K562 (cell line): ENCODE measurements at regions not wholly inside any gene's neighbourhood (a gene's known extent, or its start where the extent isn't known, plus 50 kb on each side); places are given as distances from the start of the nearest gene placed in this dataset.

Experiments used
- ATAC-seq: fragments of 200-7000 bp; cut with Tn5 transposase; 3 replicates; pipeline ENCODE4 v1.9.1; 2020; ENCODE audit warnings: moderate library complexity
- BruUV-seq: library from RNA; stranded (reverse); fragments of 400-500 nt; replicated peaks from 2 replicates; lab custom pipeline; 2021; lab: Mats Ljungman, UMichigan
- CTCF ChIA-PET: fragments of 300-600 bp; formaldehyde crosslinking; extraction: SDS; loops from one replicate; lab custom pipeline; 2021; ENCODE audit warnings: low intra/inter-chr PET ratio; lab: Yijun Ruan, JAX
- POLR2A ChIA-PET: fragments of 300-600, 350-650 bp; sonication (Branson Sonifier 250); formaldehyde crosslinking; extraction: SDS; loops from one replicate; lab custom pipeline; 2021; ENCODE audit warnings: antibody characterized with exemption, inconsistent platforms; lab: Yijun Ruan, JAX
- DNase-seq, 4 experiments: peaks; one replicate each; pipeline versions ENCODE4 v3.0.0 to v3.0.0-alpha.2; 2011 to 2018; ENCODE audit warnings: low spot score in 3 of 4, mixed read lengths in 3 of 4; ENCODE audit errors: extremely low read depth in 1 of 4
- FAIRE-seq: peaks from 2 replicates; lab custom pipeline; 2011; peaks lifted over from hg19 to GRCh38; lab: Jason Lieb, UNC
- H2AFZ ChIP-seq: 2 replicates; pipeline ENCODE4 v1.6.0; 2011; ENCODE audit warnings: low read depth, low read length, control low read depth, inconsistent platforms
- H3K27ac ChIP-seq: fragments of 200-600 bp; 3 replicates; pipeline ENCODE4 v1.8.0; 2011; ENCODE audit warnings: low read depth, mild to moderate bottlenecking, control low read depth, inconsistent platforms, low read length, moderate library complexity, mixed read lengths; ENCODE audit errors: extremely low read depth
- H3K27me3 ChIP-seq, 2 experiments: fragments of 300-600 bp in 1 of 2; 2 replicates in 1 of 2; 3 replicates in 1 of 2; pipeline versions ENCODE4 v1.6.0 to v1.8.0; 2011; ENCODE audit warnings: inconsistent platforms in 2 of 2, low read length in 2 of 2, mild to moderate bottlenecking in 1 of 2, mixed read lengths in 1 of 2, moderate library complexity in 1 of 2; ENCODE audit not compliant: control insufficient read depth in 2 of 2, insufficient read depth in 2 of 2
- H3K36me3 ChIP-seq: fragments of 300-600 bp; 3 replicates; pipeline ENCODE4 v1.8.0; 2011; ENCODE audit warnings: mild to moderate bottlenecking, low read length, inconsistent platforms; ENCODE audit not compliant: control insufficient read depth, insufficient read depth
- H3K4me1 ChIP-seq, 2 experiments: fragments of 200-600 bp in 1 of 2; replicated peaks in 1 of 2; 2 replicates in 1 of 2; 3 replicates in 1 of 2; pipeline versions ENCODE4 v1.5.1 to v1.8.0; 2011; ENCODE audit warnings: inconsistent platforms in 2 of 2, low read length in 2 of 2, mild to moderate bottlenecking in 1 of 2, mixed read lengths in 1 of 2, moderate library complexity in 1 of 2; ENCODE audit not compliant: control insufficient read depth in 2 of 2, insufficient read depth in 2 of 2
- H3K4me2 ChIP-seq: 2 replicates; pipeline ENCODE4 v1.6.1; 2011; ENCODE audit warnings: low read length, control low read depth, inconsistent platforms, mixed read lengths; ENCODE audit not compliant: insufficient read depth
- H3K4me3 ChIP-seq: fragments of 200-600 bp; sonication (generic), shearing (Covaris generic); 2 replicates; pipeline ENCODE4 v1.5.1; 2016; ENCODE audit warnings: control low read depth, inconsistent platforms
- H3K79me2 ChIP-seq: fragments of 200-600 bp; 3 replicates; pipeline ENCODE4 v1.8.0; 2011; ENCODE audit warnings: low read length, inconsistent platforms; ENCODE audit not compliant: control insufficient read depth, insufficient read depth
- H3K9ac ChIP-seq, 2 experiments: 2 replicates each; pipeline versions ENCODE4 v1.6.0 to v1.6.1; 2011; ENCODE audit warnings: low read depth in 2 of 2, low read length in 2 of 2, control low read depth in 1 of 2, inconsistent platforms in 1 of 2, mild to moderate bottlenecking in 1 of 2, mixed read lengths in 1 of 2; ENCODE audit not compliant: insufficient read depth in 1 of 2
- H3K9me1 ChIP-seq: one replicate; pipeline ENCODE4 v1.6.0; 2011; ENCODE audit warnings: inconsistent platforms, mild to moderate bottlenecking, low read length, moderate library complexity; ENCODE audit not compliant: control insufficient read depth, insufficient read depth
- H3K9me3 ChIP-seq: replicated peaks from 2 replicates; pipeline ENCODE4 v1.5.1; 2011; ENCODE audit warnings: low read depth, low read length, inconsistent platforms; ENCODE audit not compliant: control insufficient read depth, insufficient read depth
- H4K20me1 ChIP-seq: replicated peaks from 2 replicates; pipeline ENCODE4 v1.6.1; 2011; ENCODE audit warnings: low read length, inconsistent platforms, mixed read lengths; ENCODE audit not compliant: control insufficient read depth, insufficient read depth
- ARID2 ChIP-seq: fragments of 450-650 bp; IDR thresholded peaks from 2 replicates; pipeline ENCODE4 v1.6.1; 2017; ENCODE audit warnings: antibody characterized with exemption, mild to moderate bottlenecking
- CC2D1A ChIP-seq: fragments of 450-650 bp; IDR thresholded peaks from 2 replicates; pipeline ENCODE4 v1.6.1; 2017; ENCODE audit warnings: mild to moderate bottlenecking
- CCNT2 ChIP-seq: IDR thresholded peaks from 2 replicates; pipeline ENCODE4 v1.6.1; 2011; ENCODE audit warnings: borderline replicate concordance, low read depth, mild to moderate bottlenecking, moderate library complexity, mixed read lengths, low read length; ENCODE audit not compliant: insufficient read length; ENCODE audit errors: extremely low read depth
- FIP1L1 ChIP-seq: fragments of 200-400 bp; formaldehyde crosslinking; IDR thresholded peaks from 2 replicates; pipeline ENCODE4 v1.6.1; 2018; ENCODE audit warnings: mild to moderate bottlenecking, low read depth, low read length; ENCODE audit not compliant: poor library complexity, severe bottlenecking
- FOXK2 ChIP-seq, 2 experiments: fragments of 450-650 bp; IDR thresholded peaks in 1 of 2; conservative IDR thresholded peaks in 1 of 2; 2 replicates each; pipeline ENCODE4 v1.6.1; 2016; ENCODE audit warnings: low read depth in 2 of 2, mild to moderate bottlenecking in 1 of 2
- GATA2 ChIP-seq: sonication (generic); formaldehyde crosslinking; IDR thresholded peaks from 2 replicates; pipeline ENCODE4 v1.4.0; 2020; ENCODE audit warnings: mild to moderate bottlenecking, missing genetic modification reagents
- HOMEZ ChIP-seq: fragments of 250-450 bp; sonication (Bioruptor Pico); IDR thresholded peaks from 2 replicates; pipeline ENCODE4 v1.4.0; 2020; ENCODE audit warnings: mild to moderate bottlenecking, moderate library complexity
- HSF4 ChIP-seq: fragments of 250-450 bp; sonication (Bioruptor Pico); IDR thresholded peaks from 2 replicates; pipeline ENCODE4 v2.1.2; 2022; ENCODE audit warnings: mild to moderate bottlenecking, moderate library complexity, borderline replicate concordance
- NONO ChIP-seq, 2 experiments: fragments of 200-400 bp in 1 of 2; fragments of 450-650 bp in 1 of 2; formaldehyde crosslinking in 1 of 2; IDR thresholded peaks; 2 replicates each; pipeline ENCODE4 v1.6.1; 2017; ENCODE audit warnings: low read depth in 2 of 2, mild to moderate bottlenecking in 2 of 2, moderate library complexity in 2 of 2, low read length in 1 of 2
- PHF8 ChIP-seq: fragments of 200-600 bp; sonication (generic); IDR thresholded peaks from 2 replicates; pipeline ENCODE4 v1.6.1; 2012; ENCODE audit warnings: mixed run types, mild to moderate bottlenecking, inconsistent platforms, low read length, moderate library complexity, borderline replicate concordance
- SAP30 ChIP-seq: fragments of 200-600 bp; sonication (generic); IDR thresholded peaks from 2 replicates; pipeline ENCODE4 v1.6.1; 2012; ENCODE audit warnings: borderline replicate concordance, low read depth, mild to moderate bottlenecking, moderate library complexity, low read length, control low read depth, inconsistent platforms; ENCODE audit not compliant: insufficient read depth, poor library complexity, severe bottlenecking
- SREBF1 ChIP-seq: fragments of 150-350 bp; IDR thresholded peaks from 2 replicates; pipeline ENCODE4 v1.6.1; 2014; ENCODE audit warnings: antibody characterized with exemption, low read depth, low read length, borderline replicate concordance
- STAG1 ChIP-seq: sonication (generic); formaldehyde crosslinking; IDR thresholded peaks from 2 replicates; pipeline ENCODE4 v1.5.0; 2020; ENCODE audit warnings: missing genetic modification reagents, borderline replicate concordance
- TGIF2 ChIP-seq: sonication (generic); formaldehyde crosslinking; IDR thresholded peaks from 2 replicates; pipeline ENCODE4 v1.8.1; 2022; ENCODE audit warnings: mild to moderate bottlenecking, missing genetic modification reagents, moderate library complexity
- ZC3H11A ChIP-seq: IDR thresholded peaks from 2 replicates; pipeline ENCODE4 v1.6.1; 2012; ENCODE audit warnings: low read depth, low read length, improper control_type of control experiment
- WGBS: fragments of 100-300 bp; shearing (Covaris generic); methylation state at CpG from one replicate; pipeline ENCODE4 v1.1.6; 2016; ENCODE audit warnings: low coverage, mixed read lengths; ENCODE audit not compliant: insufficient coverage; ENCODE audit errors: missing lambda C conversion rate; 5-methylcytosine and 5-hydroxymethylcytosine counted together
- in situ Hi-C: fragments of 300-500 bp; cut with MboI; formaldehyde crosslinking; loops from 4 replicates; pipeline ENCODE4 v1.15.0; 2018; ENCODE audit warnings: inconsistent platforms, mixed read lengths
- intact Hi-C: fragments of 100-400 bp; cut with micrococcal nuclease; formaldehyde crosslinking; loops from 2 replicates; pipeline ENCODE4 v1.14.2; 2022
- TF ChIP-seq, protein P1 (sequence below): sonication (generic); formaldehyde crosslinking; IDR thresholded peaks from 2 replicates; pipeline ENCODE4 v1.8.0; 2022; ENCODE audit warnings: mild to moderate bottlenecking, missing genetic modification reagents, borderline replicate concordance
- TF ChIP-seq, protein P2 (sequence below), 2 experiments: fragments of 450-650 bp; IDR thresholded peaks; 2 replicates each; pipeline ENCODE4 v1.6.1; 2016

DNA sequence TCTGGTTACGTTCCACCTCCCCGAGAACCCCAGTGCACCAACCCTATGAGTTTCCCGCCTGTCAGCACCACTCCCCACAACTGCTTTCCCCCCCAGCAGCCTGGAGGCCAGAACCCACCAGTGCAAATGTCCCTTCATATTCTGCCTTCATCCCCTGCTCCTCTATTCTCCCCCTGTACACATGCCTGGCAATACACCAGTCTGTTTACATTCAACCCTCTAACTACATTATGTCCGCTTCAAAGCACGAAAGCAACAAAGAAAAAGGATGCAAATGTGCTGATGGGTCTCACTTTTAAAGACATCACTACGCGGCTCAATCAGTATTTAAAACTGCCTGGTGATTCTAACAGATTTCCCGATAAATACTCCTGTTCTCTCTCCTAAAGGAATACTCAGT lies 126.7 kb upstream of the SORBS2 start (continued):
- TF ChIP-seq CCNT2 = no peak

DNA sequence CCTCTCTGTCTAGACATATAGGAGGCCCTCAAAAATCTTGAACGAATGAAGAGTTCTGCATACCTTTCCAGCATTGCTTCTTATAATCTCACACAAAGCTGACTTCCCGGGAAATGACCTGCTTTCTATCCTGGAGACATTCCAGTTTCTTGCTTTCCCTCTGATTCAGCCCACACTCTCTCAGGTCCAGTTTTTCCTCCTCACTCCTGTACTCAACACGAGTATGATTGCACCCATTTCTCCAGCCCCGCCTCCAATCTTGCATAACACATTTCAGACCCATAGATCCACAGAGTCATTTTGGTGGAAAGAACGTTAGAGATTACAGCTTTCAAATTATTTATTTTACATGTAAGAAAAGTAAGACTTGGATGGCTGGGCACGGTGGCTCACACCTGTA lies 127.5 kb upstream of the TLR3 start:
- no peaks in the 10 kb centered on the region for H4K20me1 ChIP-seq
- in situ Hi-C loops (no loop called here), intact Hi-C loops (no loop called here)
- no peak for FAIRE-seq
- no peak for ATAC-seq
- no peaks in the 10 kb centered on the region for H3K36me3 ChIP-seq
- H3K4me1 ChIP-seq = no peaks in the 10 kb centered on the region
- no peaks in the 10 kb centered on the region for H3K9me1 ChIP-seq
- peaks cover 0 to 11% of the 10 kb centered on the region in 2 experiments; a peak in 2 of 5 replicates for H3K27me3 ChIP-seq
- H3K9ac ChIP-seq = no peak overlapping the region
- no peak overlapping the region for H3K4me3 ChIP-seq
- H3K27ac ChIP-seq = no peak overlapping the region
- WGBS = 0% methylated on average over 6 of the region's 6 CpGs
- H3K79me2 ChIP-seq = no peaks in the 10 kb centered on the region
- ChIA-PET POLR2A (no interaction called here), CTCF (no interaction called here)
- H3K4me2 ChIP-seq = no peak overlapping the region
- no TSS peak for BruUV-seq
- no peaks in the 10 kb centered on the region for H3K9me3 ChIP-seq
- no peak overlapping the region for H2AFZ ChIP-seq
- no peak for DNase-seq
- TF ChIP-seq STAG1 (CRISPR knock-in tag) (no peak), FOXK2 (conservative IDR thresholded peaks at IDR 0.05 in 1 of 2, IDR thresholded peaks at IDR 0.05 in 1 of 2; ENCODE audit: low read depth in 2 of 2) (no peak), ZC3H11A (no peak), FIP1L1 (no peak), ARID2 (no peak), NONO (IDR thresholded peaks at IDR 0.05; ENCODE audit: low read depth in 2 of 2, low read length in 1 of 2) (no peak), HSF4 (CRISPR knock-in tag) (no peak), GATA2 (CRISPR knock-in tag) (no peak), SAP30 (no peak), HOMEZ (CRISPR knock-in tag) (no peak), SREBF1 (no peak), CC2D1A (no peak), TGIF2 (CRISPR knock-in tag) (no peak), PHF8 (no peak)
- TF ChIP-seq, protein P1, sequence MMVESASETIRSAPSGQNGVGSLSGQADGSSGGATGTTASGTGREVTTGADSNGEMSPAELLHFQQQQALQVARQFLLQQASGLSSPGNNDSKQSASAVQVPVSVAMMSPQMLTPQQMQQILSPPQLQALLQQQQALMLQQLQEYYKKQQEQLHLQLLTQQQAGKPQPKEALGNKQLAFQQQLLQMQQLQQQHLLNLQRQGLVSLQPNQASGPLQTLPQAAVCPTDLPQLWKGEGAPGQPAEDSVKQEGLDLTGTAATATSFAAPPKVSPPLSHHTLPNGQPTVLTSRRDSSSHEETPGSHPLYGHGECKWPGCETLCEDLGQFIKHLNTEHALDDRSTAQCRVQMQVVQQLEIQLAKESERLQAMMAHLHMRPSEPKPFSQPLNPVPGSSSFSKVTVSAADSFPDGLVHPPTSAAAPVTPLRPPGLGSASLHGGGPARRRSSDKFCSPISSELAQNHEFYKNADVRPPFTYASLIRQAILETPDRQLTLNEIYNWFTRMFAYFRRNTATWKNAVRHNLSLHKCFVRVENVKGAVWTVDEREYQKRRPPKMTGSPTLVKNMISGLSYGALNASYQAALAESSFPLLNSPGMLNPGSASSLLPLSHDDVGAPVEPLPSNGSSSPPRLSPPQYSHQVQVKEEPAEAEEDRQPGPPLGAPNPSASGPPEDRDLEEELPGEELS (CRISPR knock-in tag) = no peak
- TF ChIP-seq, protein P2, sequence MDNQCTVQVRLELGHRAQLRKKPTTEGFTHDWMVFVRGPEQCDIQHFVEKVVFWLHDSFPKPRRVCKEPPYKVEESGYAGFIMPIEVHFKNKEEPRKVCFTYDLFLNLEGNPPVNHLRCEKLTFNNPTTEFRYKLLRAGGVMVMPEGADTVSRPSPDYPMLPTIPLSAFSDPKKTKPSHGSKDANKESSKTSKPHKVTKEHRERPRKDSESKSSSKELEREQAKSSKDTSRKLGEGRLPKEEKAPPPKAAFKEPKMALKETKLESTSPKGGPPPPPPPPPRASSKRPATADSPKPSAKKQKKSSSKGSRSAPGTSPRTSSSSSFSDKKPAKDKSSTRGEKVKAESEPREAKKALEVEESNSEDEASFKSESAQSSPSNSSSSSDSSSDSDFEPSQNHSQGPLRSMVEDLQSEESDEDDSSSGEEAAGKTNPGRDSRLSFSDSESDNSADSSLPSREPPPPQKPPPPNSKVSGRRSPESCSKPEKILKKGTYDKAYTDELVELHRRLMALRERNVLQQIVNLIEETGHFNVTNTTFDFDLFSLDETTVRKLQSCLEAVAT (IDR thresholded peaks at IDR 0.05) = no peak
